Stimulated activated naive CD8-positive, alpha-beta T cell treated with anti-CD3 and anti-CD28 coated beads, Interleukin-15, Interleukin-2, amounts not matched to agents 100 U/mL and 50 U/mL, for 24 hours (primary cell): ENCODE measurements at regions not wholly inside any gene's neighbourhood (a gene's known extent, or its start where the extent isn't known, plus 50 kb on each side); places are given as distances from the start of the nearest gene placed in this dataset.

Experiments
- ATAC-seq: fragments of 150-1000 bp; cut with Tn5 transposase; one replicate; pipeline ENCODE4 v1.10.0; 2021
- DNase-seq: peaks from one replicate; pipeline ENCODE4 v3.0.0; 2021

DNA sequence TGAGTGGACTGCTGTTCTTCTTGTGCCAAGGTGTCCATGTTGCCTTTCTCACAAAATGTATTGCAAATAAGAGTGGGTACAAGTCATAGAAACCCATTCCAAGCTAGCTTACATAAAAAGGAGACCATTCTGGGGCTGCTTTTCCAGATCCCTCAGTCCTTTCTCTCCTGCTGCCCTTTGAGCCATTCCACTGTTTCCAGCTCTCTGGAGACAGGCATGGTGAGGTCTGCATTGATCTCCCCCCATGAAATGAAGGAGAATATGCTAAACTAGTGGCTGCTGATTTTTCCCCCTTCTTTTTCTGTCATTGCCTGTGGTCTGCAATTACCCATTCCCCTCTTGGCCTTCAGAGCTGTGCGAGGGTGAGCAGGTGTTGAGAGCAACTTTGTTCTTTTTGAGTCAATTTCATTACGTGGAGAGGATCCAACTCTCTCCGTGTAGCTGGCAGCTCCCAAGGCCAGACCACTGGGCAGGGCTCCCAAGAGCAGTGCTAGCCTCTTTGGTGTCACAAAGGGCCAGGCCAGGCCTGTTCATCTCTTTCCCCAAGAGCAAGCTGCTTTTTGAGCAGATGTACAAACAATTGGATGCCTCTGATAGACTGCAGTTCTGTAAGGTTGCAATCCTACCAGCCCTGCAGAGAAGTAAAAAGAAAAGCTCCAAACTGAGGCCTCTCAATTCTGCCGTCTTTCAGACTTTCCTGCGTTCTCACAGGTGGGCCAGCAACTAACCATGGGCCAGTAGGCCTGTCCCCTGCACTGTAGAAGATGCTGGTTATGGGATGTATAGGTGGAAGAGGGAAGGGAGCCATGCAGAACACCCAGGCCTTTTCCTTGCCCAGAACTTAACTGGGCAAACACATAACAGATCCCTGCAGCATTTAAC is 96.1 kb upstream of the ARMC2 start:
- DNase-seq = no peak
- no peak for ATAC-seq

DNA sequence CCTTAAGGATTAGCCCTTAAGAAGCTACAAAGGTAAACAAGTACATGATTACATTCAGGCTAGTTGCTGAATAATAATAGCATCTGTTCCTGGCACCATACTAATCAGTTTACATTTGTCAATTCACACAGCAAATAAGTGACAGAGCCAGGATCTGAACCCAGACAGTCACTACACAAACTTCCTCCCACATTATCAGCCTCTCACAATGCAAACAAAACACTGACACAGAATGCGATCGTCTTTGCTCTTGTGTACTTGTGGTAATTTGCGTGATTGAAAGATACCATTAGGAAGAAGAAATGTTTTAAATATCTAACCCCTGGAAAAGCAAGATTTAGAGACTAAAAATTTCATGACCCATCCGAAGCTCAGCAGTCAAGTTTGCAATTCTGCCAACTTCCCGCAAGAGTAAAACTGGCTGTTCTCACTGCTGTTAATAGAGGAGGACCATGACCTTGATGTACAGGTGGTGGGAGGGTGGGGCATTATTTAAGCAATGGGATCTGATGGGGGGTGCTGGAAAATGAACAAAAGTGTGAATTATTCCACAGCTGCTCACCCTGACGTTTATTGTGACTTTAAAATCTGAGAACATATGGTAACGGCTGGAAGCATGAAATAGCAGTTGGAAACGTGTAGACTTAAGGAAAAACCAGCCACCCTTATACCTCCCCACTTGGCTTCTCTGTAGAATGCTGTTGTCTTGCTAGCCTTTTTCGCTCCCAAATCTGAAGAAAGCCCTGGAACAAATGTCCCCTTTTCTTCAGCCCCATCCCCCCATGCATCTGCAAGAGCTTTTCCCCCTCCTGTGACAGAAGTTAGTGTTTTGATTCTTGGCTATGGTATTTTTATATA is 95.3 kb upstream of the ARMC2 start:
- ATAC-seq (no peak), DNase-seq (no peak)

DNA sequence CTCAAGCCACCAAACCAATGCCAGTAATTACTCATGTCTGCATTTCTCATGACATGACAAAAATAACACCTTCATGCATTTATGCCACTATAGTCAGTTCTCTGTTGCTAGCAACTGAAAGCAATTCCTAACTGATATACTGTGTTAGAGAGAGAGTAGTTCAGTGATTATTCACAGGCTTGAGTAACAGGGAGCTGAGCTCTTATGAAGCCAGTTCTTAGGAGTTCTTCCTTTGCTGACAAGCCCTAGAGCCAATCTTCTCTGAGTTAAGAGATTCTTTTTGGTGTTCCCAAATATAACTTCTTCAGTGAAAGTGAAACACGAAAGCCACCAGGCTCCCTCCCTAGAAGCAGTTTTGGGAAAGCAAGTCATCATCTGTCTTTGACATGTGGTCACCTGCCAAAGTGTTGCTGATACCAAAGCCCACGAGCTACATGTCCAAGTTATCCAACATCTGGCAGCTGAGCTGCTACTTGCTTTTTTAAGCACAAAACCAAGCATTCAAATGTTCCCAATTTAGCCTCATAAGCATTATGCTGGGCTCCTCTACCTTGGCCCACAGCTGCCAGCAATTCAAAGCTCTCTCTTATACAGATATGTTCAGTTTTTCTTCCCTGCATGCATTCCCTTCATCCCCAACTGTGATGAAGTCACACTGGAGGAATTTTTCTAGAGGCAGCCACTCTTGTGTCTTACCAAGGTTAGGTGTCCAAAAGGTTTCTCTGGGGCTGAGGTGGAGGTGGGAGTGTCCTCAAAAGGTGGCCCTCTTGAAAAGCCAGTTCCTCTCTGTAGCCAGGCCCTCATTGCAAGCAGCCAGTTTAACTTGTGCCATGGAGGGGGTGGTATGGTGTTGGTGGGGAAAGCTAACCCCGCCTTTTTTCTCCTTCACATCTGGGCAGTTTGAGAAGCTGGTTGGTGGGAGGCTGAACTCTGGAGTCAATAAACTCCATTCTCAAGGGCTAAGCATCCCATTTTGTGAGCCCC is 92.7 kb upstream of the ARMC2 start:
- ATAC-seq (no peak), DNase-seq (no peak)

DNA sequence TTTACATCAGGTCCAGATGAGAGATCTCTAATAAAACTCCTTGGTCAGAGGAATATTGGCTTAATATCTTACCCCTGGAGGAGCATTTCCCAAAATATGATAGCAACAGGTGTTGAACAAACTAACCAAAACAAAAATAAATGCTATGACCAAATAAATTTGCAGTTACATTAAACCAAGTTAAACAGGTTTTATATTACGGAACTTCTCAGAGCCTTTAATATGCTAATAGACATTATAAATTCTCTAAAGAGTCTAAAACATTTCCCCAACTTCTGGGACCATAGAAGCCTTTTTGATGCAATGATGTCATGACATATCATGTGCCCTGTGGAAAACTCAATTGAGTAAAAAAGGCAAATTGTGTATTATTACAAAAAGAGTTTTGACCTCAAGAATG is 90.9 kb upstream of the ARMC2 start:
- ATAC-seq = no peak
- DNase-seq = no peak

DNA sequence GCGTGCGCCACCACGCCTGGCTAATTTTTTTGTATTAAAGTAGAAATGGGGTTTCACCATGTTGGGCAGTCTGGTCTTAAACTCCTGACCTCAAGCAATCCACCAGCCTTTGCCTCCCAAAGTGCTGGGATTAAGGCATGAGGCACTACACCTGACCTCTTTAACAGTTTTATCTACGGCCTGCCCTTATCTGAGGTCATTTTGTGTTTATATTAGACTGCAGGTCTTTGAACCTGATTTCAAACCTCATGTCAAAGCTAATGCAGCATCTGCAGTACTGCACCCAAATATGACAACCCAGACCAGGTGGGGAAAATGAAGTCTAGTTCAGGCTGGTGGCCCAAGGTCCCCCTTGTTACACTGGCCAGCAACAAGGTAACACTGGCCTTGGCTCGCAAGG is 89.3 kb upstream of the ARMC2 start:
- DNase-seq (no peak), ATAC-seq (no peak)

DNA sequence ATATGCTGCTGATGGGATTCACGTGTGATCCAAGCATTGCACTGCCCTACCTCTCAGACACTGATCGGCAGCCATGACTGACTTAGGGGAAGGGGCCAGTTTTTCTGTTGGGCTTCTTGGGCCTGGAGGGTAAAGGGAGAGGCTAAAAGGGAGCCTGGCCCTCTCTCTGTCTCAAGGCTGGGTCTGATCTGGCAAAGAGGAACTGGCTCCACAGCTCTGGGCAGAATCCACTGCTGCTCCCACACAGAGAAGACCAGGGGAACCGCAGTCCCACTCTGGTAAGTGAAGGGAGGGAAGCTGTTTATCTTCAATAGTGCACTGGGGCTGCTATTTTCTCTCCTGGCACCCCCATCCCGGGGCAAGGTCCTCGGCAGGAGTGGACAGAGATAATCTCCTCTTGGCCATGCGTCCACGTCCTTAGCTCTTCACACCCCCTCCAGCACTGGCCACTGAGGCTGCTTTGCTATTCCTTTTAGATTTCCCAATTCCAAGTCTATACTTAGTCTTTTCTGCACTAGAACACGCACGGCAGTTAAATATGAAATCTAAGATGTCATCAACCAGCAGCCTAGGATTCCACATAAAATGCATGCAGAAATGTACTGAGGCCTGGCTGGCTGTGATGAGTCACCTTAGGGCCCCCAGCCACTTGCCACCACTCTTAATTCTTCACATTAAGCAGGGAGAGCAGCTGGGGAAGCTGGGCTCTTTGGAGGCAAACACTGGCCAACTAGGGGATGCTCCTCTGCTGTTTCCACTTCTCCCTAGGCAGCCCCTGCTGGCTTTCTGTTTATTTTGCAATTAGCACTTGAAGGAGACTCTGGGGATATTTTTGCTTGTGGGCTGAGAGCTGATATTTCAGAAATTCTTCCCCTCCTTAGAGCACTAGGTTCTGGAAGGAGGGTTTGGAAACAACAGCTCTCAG is 87.8 kb upstream of the ARMC2 start:
- ATAC-seq = no peak
- DNase-seq = no peak

DNA sequence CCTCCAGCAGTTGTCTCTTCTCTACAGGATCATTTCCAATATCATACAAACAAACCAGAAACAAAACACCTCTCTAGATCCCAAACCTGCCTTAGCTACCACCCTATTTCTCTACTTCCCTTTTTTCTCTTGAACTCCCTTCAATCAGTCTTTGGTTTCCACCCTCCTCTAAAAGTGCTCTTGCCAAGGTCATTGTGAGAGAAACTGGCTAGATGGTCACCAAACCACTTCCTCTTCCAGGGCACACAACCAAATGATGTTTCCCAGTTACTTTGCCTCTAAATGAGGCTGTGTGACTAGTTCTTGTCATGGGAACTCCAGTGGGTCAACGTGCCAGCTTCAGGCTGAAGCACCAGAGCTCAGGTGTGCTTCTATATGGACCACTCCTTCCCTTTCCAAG is 85.8 kb upstream of the ARMC2 start:
- DNase-seq (no peak), ATAC-seq (no peak)

DNA sequence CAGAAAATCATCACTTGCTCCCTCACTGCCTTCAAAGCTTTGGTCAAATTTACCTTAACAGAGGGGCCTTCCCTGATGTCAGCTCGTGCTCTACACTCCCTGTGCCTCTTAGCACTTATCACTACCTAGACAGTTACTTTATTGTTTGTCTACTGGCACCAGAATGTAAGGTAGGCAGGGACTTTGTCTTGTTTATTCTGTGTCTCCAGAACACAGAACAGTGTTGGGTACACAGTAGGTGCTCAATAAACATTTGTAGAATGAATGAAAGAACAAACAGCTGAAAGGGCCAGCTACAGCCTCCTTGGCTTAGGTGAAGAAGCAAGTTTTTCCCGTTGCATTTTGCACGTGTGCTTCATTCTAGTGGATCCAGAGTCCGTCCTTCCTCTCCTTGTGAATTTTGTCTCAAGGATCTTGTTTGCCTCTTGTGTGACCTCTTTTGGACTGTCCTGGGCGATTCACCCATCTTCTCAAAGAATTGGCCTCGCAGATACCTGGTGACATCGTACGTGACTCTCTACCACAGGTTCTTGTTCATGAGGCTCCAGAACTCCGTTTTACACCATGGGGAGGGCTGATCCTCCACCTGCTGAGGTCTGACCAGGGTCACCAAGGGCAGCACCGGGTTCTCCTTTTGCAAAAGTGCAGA is 84.2 kb upstream of the ARMC2 start:
- DNase-seq (no peak), ATAC-seq (no peak)

DNA sequence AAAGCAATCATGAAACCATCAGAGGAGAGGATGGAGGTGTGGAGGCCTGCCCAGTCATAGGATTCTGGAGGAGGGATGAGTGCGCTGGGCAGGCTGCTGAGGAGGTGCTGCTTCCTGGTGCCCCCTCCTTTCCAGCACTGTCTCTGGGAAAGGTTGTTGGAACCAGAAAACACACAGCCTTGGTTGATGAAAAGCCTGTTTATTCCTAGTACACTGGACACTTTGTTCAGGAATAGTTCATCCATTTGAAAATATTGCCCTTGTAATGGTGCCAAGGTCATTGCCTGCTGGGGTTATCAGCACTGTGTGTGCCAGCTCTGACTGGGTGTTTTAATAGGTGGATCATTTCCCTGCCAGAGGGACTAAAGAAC is 83.7 kb upstream of the ARMC2 start:
- ATAC-seq = no peak

DNA sequence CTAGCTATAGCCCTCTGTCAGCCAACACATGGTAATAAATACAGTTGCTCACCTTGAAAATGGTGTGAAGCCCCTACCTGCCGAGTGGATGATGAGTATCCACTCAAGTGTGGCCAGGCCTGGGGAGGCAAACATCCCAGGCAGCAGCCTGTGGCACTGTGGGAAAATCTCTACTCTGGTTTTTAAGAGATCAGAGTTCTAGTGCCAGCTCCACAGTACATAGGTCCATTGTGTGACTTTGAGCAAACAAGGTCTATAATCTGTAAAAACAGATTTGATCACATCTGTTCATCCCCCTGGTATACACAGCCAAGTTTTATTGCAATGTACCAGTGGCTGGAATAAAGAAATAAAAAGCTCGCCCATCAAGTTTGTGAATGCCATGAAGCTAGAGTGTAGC is 82.7 kb upstream of the ARMC2 start:
- ATAC-seq (no peak), DNase-seq (no peak)

More for the DNA sequence above, 83.7 kb upstream of the ARMC2 start:
- DNase-seq = no peak

DNA sequence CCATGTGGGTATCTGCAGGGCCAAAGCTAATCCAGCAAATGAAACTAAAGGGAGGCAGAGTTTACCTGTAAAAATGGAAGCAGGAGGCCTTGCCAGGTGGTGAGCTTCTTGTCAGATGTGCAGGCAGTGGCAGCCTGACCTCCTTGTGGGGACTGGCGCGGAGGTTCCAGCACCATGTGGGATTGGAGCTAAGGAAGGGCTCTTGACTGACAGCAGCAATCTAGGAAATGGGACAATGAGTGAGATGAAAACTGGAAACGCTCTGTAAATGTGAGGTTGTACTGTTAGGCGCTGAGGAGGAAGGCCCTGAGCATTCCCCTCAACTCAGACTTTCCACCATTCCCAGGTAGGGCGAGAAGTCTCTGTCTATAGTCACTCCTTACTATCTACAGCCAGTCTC is 81.8 kb upstream of the ARMC2 start:
- ATAC-seq (no peak), DNase-seq (no peak)

DNA sequence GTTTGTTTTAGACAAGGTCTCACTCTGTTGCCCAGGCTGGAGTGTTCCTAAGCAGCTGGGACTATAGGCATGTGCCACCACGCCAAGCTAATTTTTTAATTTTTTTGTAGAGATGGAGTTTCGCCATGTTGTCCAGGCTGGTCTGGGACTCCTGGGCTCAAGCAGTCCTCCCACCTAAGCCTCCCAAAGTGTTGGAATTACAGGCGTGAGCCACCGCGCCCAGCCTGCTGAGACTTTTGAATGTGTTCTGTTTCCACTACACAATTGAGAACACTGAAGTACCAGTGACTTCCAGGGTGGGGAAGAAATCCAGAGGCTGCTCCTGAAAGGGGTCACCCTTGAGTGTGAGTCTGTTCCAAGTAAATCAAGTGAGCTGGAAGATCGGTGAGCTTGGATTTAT is 81.3 kb upstream of the ARMC2 start:
- ATAC-seq = no peak

DNA sequence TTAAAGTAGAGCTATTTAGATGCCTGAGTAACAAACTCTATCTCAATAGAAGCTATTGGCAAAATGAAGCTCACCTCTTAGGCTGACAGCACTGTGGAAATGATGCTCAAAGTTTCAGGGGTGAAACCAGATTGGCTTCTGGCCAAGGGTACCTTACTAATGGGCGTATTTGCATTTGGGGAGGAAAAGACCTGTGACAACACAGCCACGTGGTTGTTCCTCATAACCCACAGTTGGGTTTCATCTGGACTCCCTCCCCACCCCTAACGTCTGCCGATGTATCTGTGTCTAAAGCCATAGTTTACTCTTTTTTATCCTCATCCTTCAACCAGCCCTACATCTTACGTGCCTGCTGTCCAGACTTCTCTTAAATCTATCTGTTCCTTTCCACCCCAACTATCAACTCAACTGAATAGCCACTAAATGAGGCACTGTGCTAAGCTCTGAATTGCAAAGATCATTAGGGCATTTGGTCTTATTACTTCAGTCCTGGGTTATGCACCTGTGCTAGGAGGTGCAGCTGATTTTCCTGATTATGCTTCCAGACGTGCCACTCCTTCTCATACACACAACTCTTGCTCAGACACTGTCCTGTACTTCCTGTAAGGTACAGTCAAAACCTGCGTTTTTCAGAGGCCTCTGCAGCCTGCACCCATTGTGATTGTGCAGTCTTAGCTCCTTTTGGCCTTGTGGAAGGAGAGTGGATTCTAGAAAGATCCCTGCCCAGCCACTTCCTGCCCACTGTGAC is 80.6 kb upstream of the ARMC2 start:
- no peak for DNase-seq
- ATAC-seq = no peak

More for the DNA sequence above, 81.3 kb upstream of the ARMC2 start:
- no peak for DNase-seq

DNA sequence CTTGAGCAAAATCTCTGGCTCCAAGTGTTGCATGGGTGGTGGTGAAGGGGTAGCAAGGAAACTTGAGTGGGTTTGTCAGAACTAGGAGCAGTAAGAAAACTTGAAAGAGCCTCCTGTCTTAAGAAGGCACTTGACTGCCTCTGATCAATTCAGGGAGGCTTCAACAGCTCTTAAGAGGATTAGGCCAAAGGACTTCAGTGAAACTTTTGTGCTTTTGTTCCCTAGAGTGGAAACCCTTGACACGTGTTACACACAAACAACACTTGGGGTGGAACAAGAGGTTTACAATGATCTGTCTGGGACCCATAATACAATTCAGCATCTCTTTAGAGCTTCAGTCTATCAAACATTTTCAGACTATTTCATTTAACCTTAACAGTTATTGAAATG is 80.1 kb upstream of the ARMC2 start:
- ATAC-seq (no peak), DNase-seq (no peak)

DNA sequence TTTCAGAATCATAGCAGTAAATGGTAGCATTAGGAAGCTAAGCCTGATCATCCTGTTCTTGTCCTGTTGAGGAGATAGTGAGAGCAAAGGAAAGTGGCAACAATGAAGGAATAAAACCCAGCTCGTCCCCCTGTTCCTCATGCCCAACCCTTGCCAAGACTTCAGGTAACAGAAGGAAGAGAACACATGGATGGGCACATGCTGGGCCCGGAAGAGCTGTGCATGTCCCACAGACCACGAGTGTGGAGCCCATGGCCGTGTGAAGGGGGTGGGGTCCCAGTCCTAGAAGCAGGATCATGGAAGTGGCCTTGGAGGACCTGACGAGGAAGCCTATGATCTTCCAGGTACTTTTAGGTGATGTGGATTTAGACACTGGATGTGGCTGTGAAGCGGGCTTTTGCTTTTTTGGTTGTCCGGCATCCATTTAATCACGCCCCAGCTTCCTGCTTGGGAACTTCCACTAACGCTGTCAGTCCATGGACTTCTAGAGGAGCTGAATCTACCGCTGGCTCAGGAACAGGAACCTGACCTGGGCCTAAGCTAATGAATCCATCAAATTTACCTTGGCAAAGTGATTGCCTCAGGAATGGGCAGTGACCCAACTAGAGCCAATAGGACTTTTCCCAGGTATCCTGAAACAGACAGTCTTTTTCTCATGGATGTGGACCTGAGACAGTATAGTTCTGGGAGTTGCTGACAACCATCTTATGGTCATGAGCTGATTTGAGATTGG is 79.3 kb upstream of the ARMC2 start:
- DNase-seq (no peak), ATAC-seq (no peak)

DNA sequence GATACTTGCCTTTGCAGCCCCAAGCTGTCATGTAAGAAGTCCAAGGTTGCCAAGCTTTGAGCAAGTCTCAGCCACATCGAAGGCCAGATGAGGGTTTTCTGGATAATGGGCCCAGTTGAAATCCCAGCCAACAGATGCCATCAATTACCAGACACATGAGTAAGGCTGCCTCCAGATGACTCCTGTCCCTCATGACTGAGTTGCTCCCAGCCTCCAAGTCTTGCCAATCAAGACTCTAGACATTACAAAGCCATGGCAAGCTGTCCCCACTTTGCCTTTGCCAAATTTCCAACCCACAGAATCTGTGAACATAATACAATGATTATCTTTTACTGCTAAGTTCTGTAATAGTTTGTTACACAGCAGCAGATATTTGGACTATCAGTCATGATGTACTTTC is 76.8 kb upstream of the ARMC2 start:
- ATAC-seq (no peak), DNase-seq (no peak)

DNA sequence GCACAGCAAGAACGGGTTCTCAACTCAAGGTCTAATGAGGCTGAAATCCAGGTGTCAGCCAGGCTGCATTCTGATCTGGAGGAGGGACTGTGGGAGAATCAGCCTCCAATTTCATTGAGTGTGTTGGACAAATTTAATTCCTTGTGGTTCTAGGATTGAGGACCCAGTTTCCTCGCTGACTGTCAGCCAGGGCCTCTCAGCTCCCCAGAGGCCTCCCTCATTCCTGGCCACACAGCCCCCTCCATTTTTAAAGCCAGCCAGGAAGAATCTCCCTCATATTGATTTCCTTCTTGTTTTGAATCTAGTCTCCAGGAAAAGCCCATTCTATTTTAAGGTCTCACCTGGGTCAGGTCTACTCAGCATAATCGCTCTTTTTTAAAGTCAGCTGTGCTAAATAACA is 73.7 kb upstream of the ARMC2 start:
- no peak for ATAC-seq
- no peak for DNase-seq

DNA sequence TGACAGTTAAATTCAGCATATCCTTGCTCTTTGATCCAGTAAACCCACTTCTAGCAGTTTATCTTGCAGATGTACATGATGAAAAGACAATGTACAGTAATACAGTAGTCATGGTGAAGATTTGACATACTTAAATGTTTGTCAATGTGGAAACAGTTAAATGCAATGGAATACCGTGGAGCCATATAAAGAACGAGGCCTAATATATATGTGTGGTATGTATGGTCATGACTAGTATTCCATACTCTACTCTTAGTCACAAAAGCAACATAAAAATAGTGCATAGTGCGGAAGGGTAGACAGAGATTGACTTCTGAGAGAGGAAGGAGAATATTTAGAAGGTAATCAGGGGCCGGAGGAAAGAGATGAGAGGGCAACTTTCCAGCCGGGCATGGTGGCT is 70.7 kb upstream of the ARMC2 start:
- no peak for DNase-seq
- ATAC-seq = no peak
